ENCODE measurements at regions not wholly inside any gene's neighbourhood (a gene's known extent, or its start where the extent isn't known, plus 50 kb on each side); places are given as distances from the start of the nearest gene placed in this dataset.

DNA sequence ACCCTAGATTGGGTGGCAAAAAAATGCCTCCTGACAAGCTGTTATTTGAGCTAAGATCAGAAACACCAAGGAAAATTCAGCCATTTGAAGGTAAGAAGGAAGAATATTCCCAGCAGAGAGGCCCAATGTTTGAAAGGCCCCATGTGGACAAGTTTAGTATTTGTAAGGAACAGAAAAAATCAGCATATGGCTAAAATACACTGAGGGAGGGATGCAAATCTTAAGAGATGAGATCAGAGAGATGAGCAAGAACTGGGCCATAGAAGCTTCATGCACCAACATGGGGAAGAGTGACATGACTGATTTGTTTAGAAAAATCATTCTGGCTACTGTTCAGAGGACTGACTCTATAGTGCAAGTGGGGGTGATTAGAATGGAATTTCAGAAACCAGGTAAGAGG, 496.8 kb upstream of the SOX5 start:
- in situ Hi-C loops (cut with MboI; ENCODE audit: low pct_unique_long_range_greater_than_20kb, low sequenced_read_pairs, unreplicated experiment), result no loop called here
- no peak for DNase-seq (ENCODE audit: low spot score)
- TF ChIP-seq, protein P1, sequence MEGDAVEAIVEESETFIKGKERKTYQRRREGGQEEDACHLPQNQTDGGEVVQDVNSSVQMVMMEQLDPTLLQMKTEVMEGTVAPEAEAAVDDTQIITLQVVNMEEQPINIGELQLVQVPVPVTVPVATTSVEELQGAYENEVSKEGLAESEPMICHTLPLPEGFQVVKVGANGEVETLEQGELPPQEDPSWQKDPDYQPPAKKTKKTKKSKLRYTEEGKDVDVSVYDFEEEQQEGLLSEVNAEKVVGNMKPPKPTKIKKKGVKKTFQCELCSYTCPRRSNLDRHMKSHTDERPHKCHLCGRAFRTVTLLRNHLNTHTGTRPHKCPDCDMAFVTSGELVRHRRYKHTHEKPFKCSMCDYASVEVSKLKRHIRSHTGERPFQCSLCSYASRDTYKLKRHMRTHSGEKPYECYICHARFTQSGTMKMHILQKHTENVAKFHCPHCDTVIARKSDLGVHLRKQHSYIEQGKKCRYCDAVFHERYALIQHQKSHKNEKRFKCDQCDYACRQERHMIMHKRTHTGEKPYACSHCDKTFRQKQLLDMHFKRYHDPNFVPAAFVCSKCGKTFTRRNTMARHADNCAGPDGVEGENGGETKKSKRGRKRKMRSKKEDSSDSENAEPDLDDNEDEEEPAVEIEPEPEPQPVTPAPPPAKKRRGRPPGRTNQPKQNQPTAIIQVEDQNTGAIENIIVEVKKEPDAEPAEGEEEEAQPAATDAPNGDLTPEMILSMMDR (IDR thresholded peaks at IDR 0.05; ENCODE audit: extremely low read depth, insufficient read depth, missing control alignments), result no peak

DNA sequence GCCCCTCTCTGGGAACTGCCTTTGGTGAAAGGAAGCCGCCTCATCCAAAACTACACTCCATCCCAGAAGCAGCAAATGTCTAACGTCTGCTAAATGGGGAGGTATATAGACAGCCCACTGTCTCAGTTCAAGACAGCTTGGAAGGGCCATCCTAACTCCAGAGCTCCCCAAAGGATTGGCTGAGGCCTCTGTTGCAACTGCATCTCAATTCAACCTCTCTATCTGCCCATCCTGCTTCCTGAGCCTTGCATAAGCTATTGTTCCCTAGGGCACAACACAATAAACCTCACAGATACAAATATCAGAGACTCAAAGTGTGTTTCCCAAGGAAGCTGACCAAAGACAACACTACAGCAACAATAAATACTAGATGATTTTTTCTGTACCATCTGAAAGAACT, 495.2 kb upstream of the SOX5 start:
- no peak for DNase-seq (ENCODE audit: low spot score)
- in situ Hi-C loops (cut with MboI; ENCODE audit: low pct_unique_long_range_greater_than_20kb, low sequenced_read_pairs, unreplicated experiment), result no loop called here
- TF ChIP-seq, protein P1 (IDR thresholded peaks at IDR 0.05; ENCODE audit: extremely low read depth, insufficient read depth, missing control alignments), result no peak

DNA sequence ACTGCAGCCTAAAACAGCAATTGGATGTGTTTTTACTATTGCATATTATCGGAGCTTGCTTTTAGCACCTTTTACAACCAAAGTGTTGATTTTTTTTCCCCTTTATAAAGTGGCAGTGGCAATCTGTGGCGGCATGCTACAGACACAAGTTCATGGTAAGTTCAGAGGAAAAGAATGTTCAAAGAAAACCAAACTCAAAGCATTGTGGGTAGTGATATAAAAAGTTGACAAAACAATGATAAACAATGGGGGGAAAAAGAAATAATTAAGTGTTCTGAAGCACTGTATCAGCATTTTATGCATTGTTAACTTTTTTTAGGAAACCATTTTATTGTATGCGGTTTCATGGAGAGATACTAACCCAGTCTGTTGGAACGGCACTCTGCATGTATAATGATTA, 492.0 kb upstream of the SOX5 start:
- TF ChIP-seq, protein P1 (IDR thresholded peaks at IDR 0.05; ENCODE audit: extremely low read depth, insufficient read depth, missing control alignments), result no peak
- in situ Hi-C loops (cut with MboI; ENCODE audit: low pct_unique_long_range_greater_than_20kb, low sequenced_read_pairs, unreplicated experiment), result no loop called here
- DNase-seq (ENCODE audit: low spot score), result no peak

DNA sequence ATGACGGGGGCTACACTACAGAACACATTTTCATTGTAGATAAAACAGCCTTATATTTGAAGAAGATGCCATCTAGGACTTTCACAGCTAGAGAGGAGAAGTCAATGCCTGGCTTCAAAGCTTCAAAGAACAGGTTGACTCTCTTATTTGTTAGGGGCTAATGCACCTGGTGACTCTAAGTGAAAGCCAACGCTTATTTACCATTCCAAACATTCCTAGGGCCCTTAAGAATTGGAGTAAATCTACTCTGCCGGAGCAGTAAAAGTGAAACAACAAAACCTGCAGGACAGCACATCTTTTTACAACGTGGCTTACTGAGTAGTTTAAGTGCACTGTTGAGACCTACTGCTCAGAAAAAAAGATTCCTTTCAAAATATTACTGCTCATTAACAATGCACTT, 487.2 kb upstream of the SOX5 start:
- no peak for DNase-seq (ENCODE audit: low spot score)
- in situ Hi-C loops (cut with MboI; ENCODE audit: low pct_unique_long_range_greater_than_20kb, low sequenced_read_pairs, unreplicated experiment), result no loop called here
- TF ChIP-seq, protein P1 (IDR thresholded peaks at IDR 0.05; ENCODE audit: extremely low read depth, insufficient read depth, missing control alignments), result no peak

DNA sequence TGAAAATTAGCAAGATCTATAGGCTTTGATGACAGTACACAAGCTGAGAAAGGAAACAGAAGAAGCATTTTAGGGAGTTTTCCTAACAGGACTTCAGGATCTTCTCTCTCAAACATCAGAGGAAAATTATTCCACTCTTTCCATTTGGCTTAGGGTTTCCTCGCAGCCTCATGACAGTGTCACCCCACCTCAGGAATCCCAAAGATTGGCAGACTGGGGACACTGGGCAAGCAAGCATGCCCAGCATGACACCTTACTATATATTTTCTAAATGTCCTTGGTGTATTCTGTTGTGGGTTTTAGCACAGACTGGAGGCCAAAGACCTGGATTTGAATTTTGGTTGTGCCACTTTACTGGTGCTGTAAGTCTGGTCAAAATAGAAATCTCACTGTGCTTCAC, 482.4 kb upstream of the SOX5 start:
- in situ Hi-C loops (cut with MboI; ENCODE audit: low pct_unique_long_range_greater_than_20kb, low sequenced_read_pairs, unreplicated experiment), result no loop called here
- DNase-seq (ENCODE audit: low spot score), result no peak
- TF ChIP-seq, protein P1 (IDR thresholded peaks at IDR 0.05; ENCODE audit: extremely low read depth, insufficient read depth, missing control alignments), result no peak

DNA sequence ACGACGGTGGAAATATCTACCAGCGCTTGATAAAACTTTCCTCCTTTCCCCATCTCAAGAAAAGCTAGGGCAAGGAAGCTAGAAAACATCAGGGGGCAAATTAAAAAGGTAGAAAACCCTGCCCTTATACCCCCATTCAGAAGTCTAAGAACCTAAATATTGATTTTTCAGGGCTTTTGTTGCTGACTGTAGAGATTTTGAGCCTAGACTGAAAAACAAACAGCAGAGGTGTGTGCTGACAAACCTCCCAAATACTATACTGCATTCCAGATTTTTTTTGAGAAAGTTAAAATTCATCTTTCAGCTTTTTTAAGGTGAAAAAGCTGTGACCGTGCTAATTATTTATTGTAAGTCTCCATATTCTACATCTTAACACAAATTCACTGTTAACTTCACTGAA, 478.3 kb upstream of the SOX5 start:
- in situ Hi-C loops (cut with MboI; ENCODE audit: low pct_unique_long_range_greater_than_20kb, low sequenced_read_pairs, unreplicated experiment), result no loop called here
- TF ChIP-seq, protein P1 (IDR thresholded peaks at IDR 0.05; ENCODE audit: extremely low read depth, insufficient read depth, missing control alignments), result no peak
- DNase-seq (ENCODE audit: low spot score), result no peak

DNA sequence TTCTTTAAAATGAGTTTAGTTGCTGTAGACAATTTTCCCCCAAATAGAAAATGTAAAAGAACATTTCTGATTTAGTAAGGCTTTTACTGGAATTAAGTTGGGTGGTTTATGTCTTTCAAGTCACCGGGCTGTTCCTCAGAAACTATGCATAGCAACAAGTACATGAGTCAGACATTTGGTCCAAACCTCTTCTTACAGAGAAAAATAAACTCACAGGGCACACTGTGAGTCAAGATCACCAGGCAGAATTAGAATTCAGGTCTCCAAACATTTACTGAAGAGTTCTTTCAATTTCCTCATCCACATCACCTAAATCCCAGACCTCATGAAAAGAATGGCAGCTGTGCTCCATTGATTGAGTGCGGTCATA, 476.1 kb upstream of the SOX5 start:
- in situ Hi-C loops (cut with MboI; ENCODE audit: low pct_unique_long_range_greater_than_20kb, low sequenced_read_pairs, unreplicated experiment), result no loop called here
- no peak for DNase-seq (ENCODE audit: low spot score)
- TF ChIP-seq, protein P1 (IDR thresholded peaks at IDR 0.05; ENCODE audit: extremely low read depth, insufficient read depth, missing control alignments), result no peak

Data from GM13977 (cell line).